Hematopoietic multipotent progenitor cell (in vitro differentiated cells): ENCODE measurements at regions not wholly inside any gene's neighbourhood (a gene's known extent, or its start where the extent isn't known, plus 50 kb on each side); places are given as distances from the start of the nearest gene placed in this dataset.

Source experiments
- DNase-seq, 3 donors: peaks; one replicate each; pipeline ENCODE4 v3.0.0-alpha.2; 2011 to 2015; ENCODE audit warnings: low read depth in 2 of 3, low spot score in 2 of 3

- no peak for DNase-seq
Measured at GRCh38 chr4:129393976-129394375, 298.0 kb downstream of the C4orf33 start.

GRCh38 chr4:129394635-129395034, 298.7 kb downstream of the C4orf33 start:
- DNase-seq: no peak

GRCh38 chr4:129403848-129404247, 307.9 kb downstream of the C4orf33 start:
- DNase-seq: no peak

- no peak for DNase-seq
Measured at GRCh38 chr4:129410115-129410514, 314.2 kb downstream of the C4orf33 start.

- DNase-seq: no peak
Measured at GRCh38 chr4:129415004-129415403, 319.1 kb downstream of the C4orf33 start.

GRCh38 chr4:129420637-129421036, 324.7 kb downstream of the C4orf33 start:
- no peak for DNase-seq

- no peak for DNase-seq
Measured at GRCh38 chr4:129422277-129422676, 326.3 kb downstream of the C4orf33 start.

GRCh38 chr4:129428454-129428853, 332.5 kb downstream of the C4orf33 start:
- no peak for DNase-seq

- no peak for DNase-seq
Measured at GRCh38 chr4:129429581-129430320, 333.8 kb downstream of the C4orf33 start.

- no peak for DNase-seq
Measured at GRCh38 chr4:129437347-129437746, 341.4 kb downstream of the C4orf33 start.

- no peak for DNase-seq
Measured at GRCh38 chr4:129438456-129438981, 342.6 kb downstream of the C4orf33 start.

GRCh38 chr4:129446074-129446473, 350.1 kb downstream of the C4orf33 start:
- no peak for DNase-seq

- DNase-seq: no peak
Measured at GRCh38 chr4:129453524-129454200, 357.7 kb downstream of the C4orf33 start.

- no peak for DNase-seq
Measured at GRCh38 chr4:129455482-129455881, 359.5 kb downstream of the C4orf33 start.

- no peak for DNase-seq
Measured at GRCh38 chr4:129468624-129469023, 372.7 kb downstream of the C4orf33 start.

GRCh38 chr4:129474698-129475097, 378.7 kb downstream of the C4orf33 start:
- no peak for DNase-seq

GRCh38 chr4:129481107-129481506, 385.2 kb downstream of the C4orf33 start:
- DNase-seq: no peak

- no peak for DNase-seq
Measured at GRCh38 chr4:129488427-129488826, 392.5 kb downstream of the C4orf33 start.

GRCh38 chr4:129490516-129490915, 394.6 kb downstream of the C4orf33 start:
- DNase-seq: no peak

- DNase-seq: no peak
Measured at GRCh38 chr4:129498626-129499025, 402.7 kb downstream of the C4orf33 start.

- DNase-seq: no peak
Measured at GRCh38 chr4:129514852-129515251, 418.9 kb downstream of the C4orf33 start.

GRCh38 chr4:129515356-129515755, 419.4 kb downstream of the C4orf33 start:
- DNase-seq: no peak
